PC-3 (cell line): ENCODE measurements at regions not wholly inside any gene's neighbourhood (a gene's known extent, or its start where the extent isn't known, plus 50 kb on each side); places are given as distances from the start of the nearest gene placed in this dataset.

Source experiments
- EZH2 ChIP-seq: fragments of 300-600 bp; sonication (generic); IDR thresholded peaks from one replicate; pipeline ENCODE4 v1.6.1; 2017; ENCODE audit warnings: antibody characterized with exemption, mild to moderate bottlenecking, low read length; ENCODE audit not compliant: unreplicated experiment
- TF ChIP-seq, protein P1 (sequence below): fragments of 300-600 bp; sonication (generic); conservative IDR thresholded peaks from 2 replicates; pipeline ENCODE4 v1.5.1; 2017; ENCODE audit warnings: antibody characterized with exemption, low read depth, mild to moderate bottlenecking, low read length

DNA sequence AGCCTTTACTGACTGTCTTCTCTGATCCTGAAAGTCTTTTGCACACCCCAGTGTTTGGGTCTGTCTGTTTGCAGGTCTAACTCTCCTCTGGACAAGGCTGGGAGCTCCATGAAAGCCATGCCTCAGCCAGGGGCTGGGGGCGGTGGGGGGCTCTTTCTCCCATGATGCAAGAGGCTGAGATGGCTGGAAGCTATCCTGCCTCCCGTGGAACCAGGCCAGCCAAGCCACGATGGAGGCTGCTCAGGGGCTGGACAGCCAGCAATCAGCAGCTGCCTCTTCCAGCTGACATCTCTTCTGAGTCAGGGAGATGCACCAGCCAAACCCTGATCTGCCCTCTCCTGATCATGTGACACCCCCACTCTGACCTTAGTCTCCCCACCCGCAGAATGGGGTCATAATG lies 154.0 kb downstream of the BARX1 start:
- TF ChIP-seq, protein P1, sequence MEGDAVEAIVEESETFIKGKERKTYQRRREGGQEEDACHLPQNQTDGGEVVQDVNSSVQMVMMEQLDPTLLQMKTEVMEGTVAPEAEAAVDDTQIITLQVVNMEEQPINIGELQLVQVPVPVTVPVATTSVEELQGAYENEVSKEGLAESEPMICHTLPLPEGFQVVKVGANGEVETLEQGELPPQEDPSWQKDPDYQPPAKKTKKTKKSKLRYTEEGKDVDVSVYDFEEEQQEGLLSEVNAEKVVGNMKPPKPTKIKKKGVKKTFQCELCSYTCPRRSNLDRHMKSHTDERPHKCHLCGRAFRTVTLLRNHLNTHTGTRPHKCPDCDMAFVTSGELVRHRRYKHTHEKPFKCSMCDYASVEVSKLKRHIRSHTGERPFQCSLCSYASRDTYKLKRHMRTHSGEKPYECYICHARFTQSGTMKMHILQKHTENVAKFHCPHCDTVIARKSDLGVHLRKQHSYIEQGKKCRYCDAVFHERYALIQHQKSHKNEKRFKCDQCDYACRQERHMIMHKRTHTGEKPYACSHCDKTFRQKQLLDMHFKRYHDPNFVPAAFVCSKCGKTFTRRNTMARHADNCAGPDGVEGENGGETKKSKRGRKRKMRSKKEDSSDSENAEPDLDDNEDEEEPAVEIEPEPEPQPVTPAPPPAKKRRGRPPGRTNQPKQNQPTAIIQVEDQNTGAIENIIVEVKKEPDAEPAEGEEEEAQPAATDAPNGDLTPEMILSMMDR, result no peak
- TF ChIP-seq EZH2, result no peak
